Prostate gland (tissue), 2 donors: ENCODE measurements at regions not wholly inside any gene's neighbourhood (a gene's known extent, or its start where the extent isn't known, plus 50 kb on each side); places are given as distances from the start of the nearest gene placed in this dataset.

Experiments used
- CTCF ChIP-seq, 4 experiments: fragments of 200-600 bp in 2 of 4; fragments of 450-650 bp in 2 of 4; sonication (generic) in 2 of 4; IDR thresholded peaks; 1 replicate in 3 of 4; 2 replicates in 1 of 4; pipeline ENCODE4 v1.5.1; 2016 to 2019; ENCODE audit warnings: antibody characterized with exemption in 4 of 4, mild to moderate bottlenecking in 2 of 4, moderate library complexity in 2 of 4
- POLR2AphosphoS5 ChIP-seq: sonication (generic); formaldehyde crosslinking; IDR thresholded peaks from one replicate; pipeline ENCODE4 v1.6.1; 2017; ENCODE audit warnings: antibody characterized with exemption

- TF ChIP-seq CTCF (IDR thresholded peaks at IDR 0.05) (no peak), POLR2AphosphoS5 (no peak)
Observed at GRCh38 chr14:38120109-38120508, 87.6 kb upstream of the SSTR1 start.
